ENCODE measurements at regions not wholly inside any gene's neighbourhood (a gene's known extent, or its start where the extent isn't known, plus 50 kb on each side); places are given as distances from the start of the nearest gene placed in this dataset.

DNA sequence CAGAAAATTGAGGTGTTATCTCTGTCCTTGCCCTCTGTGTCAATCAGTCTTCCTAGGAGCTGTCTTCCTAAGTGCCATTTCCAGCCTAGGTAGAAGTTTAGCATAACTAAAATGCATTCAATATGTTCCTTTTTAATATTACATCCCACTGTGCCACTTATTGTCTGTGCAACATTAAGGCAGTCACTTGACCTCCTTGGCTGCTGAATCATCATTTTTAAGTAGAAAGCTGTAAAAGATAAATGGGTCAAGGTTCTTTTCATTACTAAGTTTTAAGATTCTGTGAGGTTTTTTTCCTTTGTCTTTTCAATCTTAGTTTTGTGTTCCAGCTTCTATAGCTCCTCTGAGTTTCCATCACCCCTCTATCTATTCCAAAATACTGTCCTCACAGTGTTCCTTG lies 371.9 kb upstream of the SOX9 start:
- TF ChIP-seq, protein P1, sequence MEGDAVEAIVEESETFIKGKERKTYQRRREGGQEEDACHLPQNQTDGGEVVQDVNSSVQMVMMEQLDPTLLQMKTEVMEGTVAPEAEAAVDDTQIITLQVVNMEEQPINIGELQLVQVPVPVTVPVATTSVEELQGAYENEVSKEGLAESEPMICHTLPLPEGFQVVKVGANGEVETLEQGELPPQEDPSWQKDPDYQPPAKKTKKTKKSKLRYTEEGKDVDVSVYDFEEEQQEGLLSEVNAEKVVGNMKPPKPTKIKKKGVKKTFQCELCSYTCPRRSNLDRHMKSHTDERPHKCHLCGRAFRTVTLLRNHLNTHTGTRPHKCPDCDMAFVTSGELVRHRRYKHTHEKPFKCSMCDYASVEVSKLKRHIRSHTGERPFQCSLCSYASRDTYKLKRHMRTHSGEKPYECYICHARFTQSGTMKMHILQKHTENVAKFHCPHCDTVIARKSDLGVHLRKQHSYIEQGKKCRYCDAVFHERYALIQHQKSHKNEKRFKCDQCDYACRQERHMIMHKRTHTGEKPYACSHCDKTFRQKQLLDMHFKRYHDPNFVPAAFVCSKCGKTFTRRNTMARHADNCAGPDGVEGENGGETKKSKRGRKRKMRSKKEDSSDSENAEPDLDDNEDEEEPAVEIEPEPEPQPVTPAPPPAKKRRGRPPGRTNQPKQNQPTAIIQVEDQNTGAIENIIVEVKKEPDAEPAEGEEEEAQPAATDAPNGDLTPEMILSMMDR (IDR thresholded peaks at IDR 0.05) = no peak
- no peak for TF ChIP-seq EP300 (IDR thresholded peaks at IDR 0.05)

Measured in stomach (tissue), 4 donors.